ENCODE measurements at regions not wholly inside any gene's neighbourhood (a gene's known extent, or its start where the extent isn't known, plus 50 kb on each side); places are given as distances from the start of the nearest gene placed in this dataset.
"Not testable (repeated sequence)": the region's sequence is repeated elsewhere in the genome, so short reads cannot be mapped to it uniquely, and the experiment has no call there.

DNA sequence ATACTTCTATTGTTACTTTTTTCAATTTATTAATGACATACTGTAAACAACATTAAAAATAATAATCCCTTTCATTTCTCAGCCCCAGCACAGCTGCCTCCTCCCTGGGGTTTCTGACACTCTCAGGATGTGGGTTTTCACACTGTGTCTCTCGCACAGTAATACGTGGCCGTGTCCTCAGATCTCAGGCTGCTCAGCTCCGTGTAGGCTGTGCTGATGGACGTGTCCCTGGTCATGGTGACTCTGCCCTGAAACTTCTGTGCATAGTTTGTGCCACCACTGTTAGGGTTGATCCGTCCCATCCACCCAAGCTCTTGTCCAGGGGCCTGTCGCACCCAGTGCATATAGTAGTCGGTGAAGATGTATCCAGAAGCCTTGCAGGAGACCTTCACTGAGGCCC lies 159.9 kb downstream of the POTEB start:
- DNase-seq (ENCODE audit: low read depth in 2 of 2), result not testable (repeated sequence)

DNA sequence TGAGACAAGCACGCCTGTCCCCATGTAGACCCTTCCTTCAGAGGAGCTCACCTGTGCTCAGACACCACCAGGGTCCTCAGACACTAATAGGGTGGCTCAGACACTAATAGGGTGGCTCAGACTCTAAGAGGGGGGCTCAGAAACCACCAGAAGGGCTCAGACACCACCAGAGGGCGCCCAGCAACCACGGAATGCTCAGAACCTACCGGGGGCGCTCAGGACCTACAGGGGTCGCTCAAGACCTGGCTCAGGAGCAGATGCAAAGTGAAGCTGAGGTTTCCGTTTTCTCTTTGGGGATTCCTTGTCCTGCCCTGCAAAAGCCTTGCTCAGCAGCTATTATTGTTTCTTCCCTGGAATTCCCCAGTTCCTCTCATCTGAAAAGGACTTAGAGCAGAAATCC lies 172.1 kb downstream of the POTEB start:
- DNase-seq (ENCODE audit: low read depth in 2 of 2), result not testable (repeated sequence)

DNA sequence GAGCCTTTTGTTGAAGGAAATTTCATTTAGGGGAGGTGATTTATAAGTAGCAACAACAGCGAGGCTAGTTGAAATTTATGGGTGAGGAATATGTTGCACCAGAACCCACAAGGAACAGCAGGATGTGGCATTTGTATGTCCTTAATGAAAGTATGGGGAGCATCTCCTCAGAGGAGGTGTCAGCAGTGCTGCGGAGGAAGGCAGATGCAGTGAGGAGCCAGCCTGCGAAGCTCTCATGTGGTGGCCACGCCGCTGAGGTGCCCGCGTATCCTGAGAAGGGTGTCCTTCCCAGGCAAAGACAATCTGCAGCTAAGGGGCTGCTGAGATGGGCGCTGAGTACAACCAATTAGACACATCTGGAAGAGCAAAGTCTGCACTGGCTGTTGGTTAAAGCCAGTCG lies 178.9 kb downstream of the POTEB start:
- DNase-seq (ENCODE audit: low read depth in 2 of 2), result not testable (repeated sequence)

DNA sequence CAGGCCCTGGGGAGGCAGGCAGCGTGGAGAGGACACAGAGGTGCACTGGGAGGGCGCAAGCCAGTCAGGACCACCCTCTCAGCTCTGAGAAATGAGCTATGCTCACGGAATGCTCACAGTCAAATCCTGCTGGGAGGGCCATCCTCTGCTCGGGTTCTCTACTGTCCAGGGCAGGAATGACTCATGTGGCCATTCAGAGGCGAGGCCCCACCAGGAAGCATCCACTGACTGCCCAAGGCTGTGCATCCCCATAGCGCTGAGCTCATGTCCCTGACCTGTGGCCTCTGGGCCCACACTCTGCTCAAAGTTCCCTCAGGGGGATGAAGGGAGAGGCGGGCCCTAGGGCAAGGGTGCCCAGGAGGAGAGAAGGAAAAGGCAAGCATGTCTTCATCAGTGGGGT lies 182.4 kb downstream of the POTEB start:
- not testable (repeated sequence) for DNase-seq (ENCODE audit: low read depth in 2 of 2)

DNA sequence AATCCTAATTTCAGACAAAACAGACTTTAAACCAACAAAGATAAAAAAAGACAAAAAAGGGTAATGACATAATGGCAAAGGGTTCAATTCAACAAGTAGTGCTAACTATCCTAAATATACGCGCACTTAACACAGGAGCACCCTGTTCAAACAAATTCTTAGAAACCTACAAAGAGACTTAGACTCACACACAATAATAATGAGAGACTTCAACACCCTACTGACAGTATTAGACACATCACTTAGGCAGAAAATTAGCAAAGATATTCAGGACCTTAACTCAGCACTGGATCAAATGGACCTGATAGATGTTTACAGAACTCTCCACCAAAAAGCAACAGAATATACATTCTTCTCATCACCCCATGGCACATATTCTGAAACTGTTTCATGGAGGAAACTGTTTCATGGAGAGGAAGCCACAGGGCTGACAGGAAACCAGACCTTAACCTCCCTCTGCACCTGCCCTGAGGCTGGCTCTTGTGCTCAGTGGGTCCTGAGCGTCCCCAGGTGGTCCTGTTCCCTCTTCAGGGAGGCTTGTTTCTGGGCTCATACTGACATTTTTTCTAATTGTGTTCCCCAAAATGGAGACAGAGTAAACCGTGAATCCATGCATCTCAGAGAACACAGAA lies 184.9 kb downstream of the POTEB start:
- not testable (repeated sequence) for DNase-seq (ENCODE audit: low read depth in 2 of 2)

DNA sequence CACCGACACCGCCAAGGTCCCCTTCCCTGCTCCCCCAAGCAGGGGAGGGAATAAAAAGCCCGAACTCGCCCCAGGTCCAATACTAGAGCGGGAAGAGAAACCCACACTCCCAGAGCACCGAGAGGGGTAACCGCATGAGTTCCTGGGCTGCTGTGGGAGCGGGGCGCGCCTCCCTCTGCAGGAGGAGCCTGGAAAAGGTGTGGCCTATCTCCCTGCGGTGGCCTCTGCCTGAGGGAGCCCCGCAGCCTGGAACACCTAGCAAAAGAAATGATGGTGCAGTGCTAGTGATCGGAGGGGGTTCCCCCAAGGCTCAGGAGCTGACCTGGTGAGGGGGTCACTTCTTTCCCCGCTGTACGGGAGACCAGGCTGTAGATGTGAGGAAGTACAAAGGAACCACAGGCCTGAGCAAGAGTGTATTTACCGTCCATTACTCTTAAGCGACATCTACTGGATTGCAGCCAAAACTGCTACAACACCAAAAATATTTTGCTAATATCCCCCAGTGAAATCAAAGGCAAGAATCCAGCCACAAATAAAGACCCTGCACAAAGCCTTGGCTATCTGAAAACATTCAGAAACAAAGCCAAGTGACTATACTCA lies 216.6 kb upstream of the POTEB3 start:
- not testable (repeated sequence) for DNase-seq (ENCODE audit: low read depth in 2 of 2)

DNA sequence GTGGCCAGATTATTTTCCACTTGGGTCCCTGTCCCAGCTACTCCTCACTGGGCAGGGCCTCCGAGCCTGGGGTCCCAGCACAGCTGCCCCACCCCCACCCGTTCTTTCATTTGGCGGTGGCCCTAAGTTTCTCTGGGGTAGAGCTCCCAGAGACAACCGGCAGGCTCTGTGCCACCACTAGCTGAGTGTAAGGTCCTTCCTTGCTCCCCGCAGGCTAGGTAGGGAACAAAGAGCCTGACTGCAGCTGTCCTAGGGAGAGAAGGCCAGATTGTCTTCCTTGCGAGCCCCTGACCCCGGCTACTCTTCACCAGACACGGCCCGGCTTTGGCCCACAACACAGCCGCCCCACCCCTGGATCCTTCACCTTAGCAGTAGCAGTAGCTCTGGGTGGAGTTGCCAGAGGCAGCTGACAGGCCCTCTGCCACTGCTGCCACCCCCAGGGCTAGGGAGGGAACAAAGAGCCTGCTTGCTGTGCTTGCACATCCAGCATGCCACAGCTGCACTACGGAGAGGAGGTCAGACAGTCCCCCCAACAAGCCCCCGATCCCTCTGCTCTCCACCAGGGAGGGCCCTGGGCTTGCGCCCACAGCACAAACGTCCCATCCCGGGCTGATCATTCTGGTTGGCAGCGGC lies 215.9 kb upstream of the POTEB3 start:
- not testable (repeated sequence) for DNase-seq (ENCODE audit: low read depth in 2 of 2)

DNA sequence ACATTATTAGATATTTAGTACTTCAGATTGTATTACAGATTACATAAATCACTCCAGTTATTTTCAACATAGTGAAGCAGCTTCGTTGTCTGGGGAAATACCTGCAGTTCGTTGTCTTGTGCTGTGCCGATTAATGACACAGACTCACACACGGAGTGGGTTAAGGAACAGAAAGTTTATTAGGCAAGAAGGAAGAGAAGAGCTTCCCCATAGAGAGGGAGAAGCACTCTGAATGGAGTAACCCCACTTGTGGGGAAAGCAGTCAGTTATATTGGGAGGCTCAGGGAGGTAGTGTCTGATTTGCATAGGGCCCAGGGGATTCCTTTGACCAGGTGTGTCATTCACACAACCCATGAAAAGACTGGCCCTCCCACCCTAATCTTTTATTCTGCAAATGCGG lies 213.4 kb upstream of the POTEB3 start:
- DNase-seq (ENCODE audit: low read depth in 2 of 2), result not testable (repeated sequence)

DNA sequence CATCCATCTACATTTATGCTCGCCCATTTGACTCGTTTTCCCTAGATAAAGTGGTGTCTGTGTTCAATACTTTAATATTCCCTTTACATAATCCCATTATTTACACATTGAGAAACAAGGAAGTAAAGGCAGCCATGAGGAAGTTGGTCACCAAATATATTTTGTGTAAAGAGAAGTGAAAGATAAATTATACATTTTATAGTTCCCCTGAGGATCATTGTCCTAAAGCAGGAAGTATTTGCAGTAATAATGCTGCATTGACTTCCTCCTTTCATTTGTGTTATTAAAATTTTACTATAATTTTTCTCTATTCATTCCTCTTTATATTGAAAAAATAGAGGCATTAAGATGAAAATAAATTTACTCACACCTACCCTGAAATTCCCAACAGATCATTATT lies 198.5 kb upstream of the POTEB3 start:
- DNase-seq (ENCODE audit: low read depth in 2 of 2), result not testable (repeated sequence)

DNA sequence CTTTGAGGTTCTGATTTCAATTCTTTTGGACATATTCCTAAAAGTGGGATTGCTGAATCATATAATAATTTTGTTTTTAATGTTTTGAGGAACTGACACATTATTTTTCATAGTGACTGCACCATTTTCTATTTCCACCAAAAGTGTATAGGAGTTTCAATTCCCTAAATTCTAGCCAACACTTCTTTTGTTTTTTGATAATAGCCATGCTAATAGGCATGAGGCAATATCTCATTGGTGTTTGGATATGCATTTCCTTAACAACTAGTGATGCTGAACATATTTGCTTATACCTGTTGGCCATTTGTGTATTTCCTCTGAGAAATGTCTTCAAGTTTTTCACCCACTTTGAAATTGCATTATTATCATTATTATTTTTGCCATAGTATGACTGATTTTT lies 186.4 kb upstream of the POTEB3 start:
- DNase-seq (ENCODE audit: low read depth in 2 of 2), result not testable (repeated sequence)

DNA sequence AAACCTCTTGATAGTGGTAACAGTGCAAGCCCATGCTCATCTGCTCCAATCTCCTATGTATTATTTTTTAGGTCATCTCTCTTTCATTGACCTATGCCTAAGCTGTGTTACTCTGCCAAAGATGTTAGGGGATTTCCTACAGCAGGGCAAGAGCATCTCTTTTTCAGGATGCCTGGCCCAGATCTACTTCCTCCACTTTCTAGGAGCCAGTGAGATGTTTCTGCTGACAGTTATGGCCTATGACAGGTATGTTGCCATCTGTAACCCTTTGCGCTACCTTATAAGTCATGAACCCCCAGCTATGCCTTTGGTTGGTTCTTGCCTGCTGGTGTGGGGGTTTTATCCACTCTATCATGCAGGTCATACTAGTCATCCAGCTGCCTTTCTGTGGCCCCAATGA lies 168.9 kb upstream of the POTEB3 start:
- not testable (repeated sequence) for DNase-seq (ENCODE audit: low read depth in 2 of 2)

DNA sequence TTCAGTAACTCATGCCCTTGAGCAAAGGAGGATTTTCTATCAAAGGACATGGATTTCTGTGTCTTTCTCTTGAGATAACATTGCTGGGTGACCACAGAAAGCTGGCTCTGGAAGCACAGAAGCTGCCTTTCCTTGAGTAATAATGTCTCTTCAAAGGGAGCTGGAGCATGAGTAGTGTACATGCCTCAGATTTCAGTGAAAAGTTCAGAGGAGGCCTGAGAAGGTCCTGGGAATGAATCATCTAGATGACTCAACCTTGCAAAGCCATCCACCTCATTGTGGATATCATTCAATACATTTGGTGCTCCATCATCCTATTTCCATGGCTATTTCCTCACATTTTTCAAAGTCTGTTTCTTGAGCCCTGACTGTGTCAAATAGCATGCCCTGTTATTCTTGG lies 125.1 kb upstream of the POTEB3 start:
- not testable (repeated sequence) for DNase-seq (ENCODE audit: low read depth in 2 of 2)

DNA sequence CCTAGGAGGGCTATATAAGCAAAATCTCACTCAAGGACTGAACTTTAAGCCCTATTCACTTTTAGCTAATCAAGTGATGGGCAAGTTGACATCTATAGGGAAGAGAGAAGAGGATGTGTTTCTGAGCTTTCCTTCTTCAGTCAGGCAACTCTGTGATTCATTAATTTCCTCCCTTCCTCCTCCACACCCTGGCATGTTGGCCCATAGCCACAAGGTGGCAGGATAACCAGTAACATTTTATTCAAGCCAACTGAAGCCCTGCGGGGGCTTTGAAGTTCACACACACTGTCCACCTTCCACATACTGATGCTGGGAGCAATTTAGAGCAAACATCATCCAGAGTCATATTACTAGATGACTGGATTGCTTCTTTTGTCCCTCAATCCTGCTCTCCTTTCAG lies 111.5 kb upstream of the POTEB3 start:
- DNase-seq (ENCODE audit: low read depth in 2 of 2), result not testable (repeated sequence)

DNA sequence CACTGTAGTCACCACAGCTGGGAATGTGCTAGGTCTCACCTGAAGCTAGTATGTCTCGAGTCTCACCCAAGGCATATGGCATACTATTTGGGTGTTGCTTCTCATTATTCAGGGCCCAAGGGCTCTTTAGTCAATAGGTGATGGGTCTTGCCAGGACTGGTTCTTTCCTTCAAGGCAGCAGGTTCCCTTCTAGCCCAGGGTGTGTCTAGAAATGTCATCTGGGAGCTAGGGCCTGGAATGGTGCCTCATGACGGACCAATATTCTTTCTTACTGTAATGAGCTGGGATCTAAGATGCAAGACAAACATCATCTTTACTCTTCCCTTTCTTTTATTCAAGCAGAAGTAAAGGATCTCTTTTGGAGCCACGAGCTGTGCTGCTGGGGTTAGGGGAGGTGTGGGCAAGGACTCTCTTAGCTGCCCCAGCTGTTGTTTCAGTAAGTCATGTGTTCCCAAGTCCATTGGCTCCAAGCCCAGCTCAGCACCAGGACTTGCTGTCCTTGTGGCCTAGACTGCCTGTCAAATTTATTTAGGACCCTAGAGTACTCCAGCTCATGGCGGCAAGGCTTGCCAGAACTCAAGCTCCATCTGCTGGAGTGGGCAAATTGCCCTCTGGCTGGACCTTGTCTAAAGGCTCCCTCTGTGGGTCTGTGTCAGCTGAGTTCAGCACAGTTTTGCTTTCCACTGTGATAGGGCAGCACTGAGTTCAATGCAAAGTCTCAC lies 106.0 kb upstream of the POTEB3 start:
- not testable (repeated sequence) for DNase-seq (ENCODE audit: low read depth in 2 of 2)

DNA sequence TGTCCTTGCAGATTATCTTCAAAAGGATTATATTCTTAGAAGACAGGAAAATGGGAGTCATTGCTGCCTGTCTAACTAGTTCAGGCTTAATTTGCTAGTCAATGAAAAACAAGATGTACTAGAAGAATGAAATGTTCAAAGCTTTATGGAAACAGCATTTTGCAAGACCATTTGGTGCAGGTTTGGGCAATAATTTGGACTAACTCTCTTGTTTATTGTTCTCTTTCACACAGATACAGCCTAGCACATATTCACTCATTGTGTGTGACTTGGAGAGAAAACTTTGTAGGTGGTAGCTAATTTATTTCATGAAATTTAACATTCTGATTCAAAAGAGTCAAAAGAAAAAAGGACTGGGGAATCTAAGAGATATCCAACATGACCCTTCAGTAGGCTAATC lies 92.5 kb upstream of the POTEB3 start:
- not testable (repeated sequence) for DNase-seq (ENCODE audit: low read depth in 2 of 2)

DNA sequence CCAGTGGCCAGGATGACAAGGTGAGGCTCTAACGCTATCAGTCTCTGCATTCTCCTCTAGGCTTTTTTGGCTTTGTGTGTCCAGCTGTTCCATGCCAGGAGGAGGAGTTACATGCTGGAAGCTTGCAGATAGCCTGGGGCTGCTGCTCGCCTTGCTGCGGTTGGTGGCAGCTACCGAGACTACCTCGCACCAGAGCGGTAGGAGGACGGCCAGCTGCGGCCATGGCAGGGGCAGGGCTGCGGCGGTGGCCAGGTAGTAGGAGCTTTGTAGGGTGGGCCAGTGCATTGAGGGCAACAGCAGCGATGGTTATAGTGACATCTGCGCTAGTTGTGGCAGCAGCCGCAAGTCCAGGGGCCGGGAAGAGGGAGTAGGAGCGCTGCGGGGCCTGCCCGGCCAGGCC lies 75.9 kb upstream of the POTEB3 start:
- DNase-seq (ENCODE audit: low read depth in 2 of 2), result not testable (repeated sequence)

DNA sequence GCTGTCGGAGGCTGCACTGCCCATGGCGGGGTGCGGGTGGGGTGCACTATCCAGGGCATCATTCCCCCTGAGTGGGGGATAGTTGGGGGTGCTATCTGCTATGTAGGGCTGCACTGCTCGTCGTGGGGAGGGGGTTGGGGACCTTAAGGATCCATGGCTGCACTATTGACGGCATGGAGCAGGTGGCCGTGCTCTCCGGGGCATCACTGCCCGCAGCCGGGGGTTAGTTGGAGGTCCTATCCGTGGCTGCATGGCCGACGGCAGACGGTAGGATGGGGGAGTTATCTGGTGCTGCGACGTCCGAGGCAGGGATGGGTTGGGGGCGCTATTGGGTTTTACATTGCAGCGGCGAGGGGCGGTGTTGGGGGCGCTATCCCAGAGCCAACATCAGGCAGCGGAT lies 75.0 kb upstream of the POTEB3 start:
- DNase-seq (ENCODE audit: low read depth in 2 of 2), result not testable (repeated sequence)

DNA sequence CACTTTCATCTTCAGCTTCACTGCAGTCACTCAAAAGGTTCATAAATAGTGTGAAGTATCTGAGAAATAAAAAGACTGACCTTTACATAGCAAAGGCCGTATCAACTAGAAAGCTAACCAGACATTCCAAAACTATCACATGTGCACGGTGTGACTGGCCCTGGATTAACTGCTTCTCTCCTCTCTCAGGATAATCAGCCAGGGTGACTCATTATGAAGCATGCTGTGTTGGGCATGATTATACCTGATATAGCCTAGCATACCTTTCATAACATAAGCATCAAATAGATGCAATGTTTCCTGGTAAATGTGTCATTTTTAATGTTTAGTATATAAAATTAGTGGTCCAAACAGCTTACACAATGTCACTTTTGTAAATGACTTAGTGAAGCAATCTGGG lies 62.7 kb upstream of the POTEB3 start:
- not testable (repeated sequence) for DNase-seq (ENCODE audit: low read depth in 2 of 2)

Data from stimulated activated CD4-positive, alpha-beta T cell treated with anti-CD3 and anti-CD28 coated beads, Interleukin-4, amount 100 ng/mL, for 48 hours (primary cell).